ENCODE measurements at regions not wholly inside any gene's neighbourhood (a gene's known extent, or its start where the extent isn't known, plus 50 kb on each side); places are given as distances from the start of the nearest gene placed in this dataset.

- H3K27me3 ChIP-seq (ENCODE audit: control insufficient read depth, insufficient read depth, low read length): no peaks in the 10 kb centered on the region
- no peaks in the 10 kb centered on the region for H3K9me3 ChIP-seq (ENCODE audit: control insufficient read depth, low read length)
- no peaks in the 10 kb centered on the region for H3K4me1 ChIP-seq (ENCODE audit: control insufficient read depth, insufficient read depth, low read length)
- no peak overlapping the region for H3K9ac ChIP-seq (ENCODE audit: low read length)
- no peak overlapping the region for H3K4me3 ChIP-seq (ENCODE audit: low read length)
- H3K36me3 ChIP-seq (ENCODE audit: control insufficient read depth, insufficient read depth, low read length): no peaks in the 10 kb centered on the region
These were observed 321.3 kb upstream of the JAG1 start for GRCh38 chr20:10994991-10995700.

- Histone ChIP-seq H3K9me3 (ENCODE audit: control insufficient read depth, low read length) (no peaks in the 10 kb centered on the region), H3K4me1 (ENCODE audit: control insufficient read depth, insufficient read depth, low read length) (no peaks in the 10 kb centered on the region), H3K36me3 (ENCODE audit: control insufficient read depth, insufficient read depth, low read length) (no peaks in the 10 kb centered on the region), H3K9ac (ENCODE audit: low read length) (no peak overlapping the region), H3K27me3 (ENCODE audit: control insufficient read depth, insufficient read depth, low read length) (no peaks in the 10 kb centered on the region), H3K4me3 (ENCODE audit: low read length) (no peak overlapping the region)
These were observed 324.7 kb upstream of the JAG1 start for GRCh38 chr20:10998476-10998875.

- H3K27me3 ChIP-seq (ENCODE audit: control insufficient read depth, insufficient read depth, low read length): no peaks in the 10 kb centered on the region
- no peaks in the 10 kb centered on the region for H3K36me3 ChIP-seq (ENCODE audit: control insufficient read depth, insufficient read depth, low read length)
- no peaks in the 10 kb centered on the region for H3K4me1 ChIP-seq (ENCODE audit: control insufficient read depth, insufficient read depth, low read length)
- H3K9ac ChIP-seq (ENCODE audit: low read length): no peak overlapping the region
- no peak overlapping the region for H3K4me3 ChIP-seq (ENCODE audit: low read length)
- no peaks in the 10 kb centered on the region for H3K9me3 ChIP-seq (ENCODE audit: control insufficient read depth, low read length)
These were observed 326.6 kb upstream of the JAG1 start for GRCh38 chr20:11000416-11000815.

GRCh38 chr20:11001302-11001701 lies 327.5 kb upstream of the JAG1 start:
- H3K36me3 ChIP-seq (ENCODE audit: control insufficient read depth, insufficient read depth, low read length): no peaks in the 10 kb centered on the region

GRCh38 chr20:11001764-11002540 lies 328.2 kb upstream of the JAG1 start:
- Histone ChIP-seq H3K4me1 (ENCODE audit: control insufficient read depth, insufficient read depth, low read length) (no peaks in the 10 kb centered on the region), H3K9me3 (ENCODE audit: control insufficient read depth, low read length) (no peaks in the 10 kb centered on the region), H3K4me3 (ENCODE audit: low read length) (no peak overlapping the region), H3K27me3 (ENCODE audit: control insufficient read depth, insufficient read depth, low read length) (no peaks in the 10 kb centered on the region), H3K9ac (ENCODE audit: low read length) (no peak overlapping the region), H3K36me3 (ENCODE audit: control insufficient read depth, insufficient read depth, low read length) (no peaks in the 10 kb centered on the region)

More at GRCh38 chr20:11001302-11001701, 327.5 kb upstream of the JAG1 start:
- no peak overlapping the region for H3K9ac ChIP-seq (ENCODE audit: low read length)
- H3K9me3 ChIP-seq (ENCODE audit: control insufficient read depth, low read length): no peaks in the 10 kb centered on the region
- H3K4me3 ChIP-seq (ENCODE audit: low read length): no peak overlapping the region
- H3K4me1 ChIP-seq (ENCODE audit: control insufficient read depth, insufficient read depth, low read length): no peaks in the 10 kb centered on the region
- no peaks in the 10 kb centered on the region for H3K27me3 ChIP-seq (ENCODE audit: control insufficient read depth, insufficient read depth, low read length)

- no peaks in the 10 kb centered on the region for H3K9me3 ChIP-seq (ENCODE audit: control insufficient read depth, low read length)
- no peaks in the 10 kb centered on the region for H3K27me3 ChIP-seq (ENCODE audit: control insufficient read depth, insufficient read depth, low read length)
- H3K4me3 ChIP-seq (ENCODE audit: low read length): no peak overlapping the region
- no peaks in the 10 kb centered on the region for H3K36me3 ChIP-seq (ENCODE audit: control insufficient read depth, insufficient read depth, low read length)
- no peaks in the 10 kb centered on the region for H3K4me1 ChIP-seq (ENCODE audit: control insufficient read depth, insufficient read depth, low read length)
- H3K9ac ChIP-seq (ENCODE audit: low read length): no peak overlapping the region
These were observed 329.5 kb upstream of the JAG1 start for GRCh38 chr20:11003341-11003740.

GRCh38 chr20:11008444-11009033 lies 334.7 kb upstream of the JAG1 start:
- no peaks in the 10 kb centered on the region for H3K36me3 ChIP-seq (ENCODE audit: control insufficient read depth, insufficient read depth, low read length)
- no peaks in the 10 kb centered on the region for H3K9me3 ChIP-seq (ENCODE audit: control insufficient read depth, low read length)
- no peaks in the 10 kb centered on the region for H3K27me3 ChIP-seq (ENCODE audit: control insufficient read depth, insufficient read depth, low read length)
- H3K9ac ChIP-seq (ENCODE audit: low read length): no peak overlapping the region
- H3K4me1 ChIP-seq (ENCODE audit: control insufficient read depth, insufficient read depth, low read length): no peaks in the 10 kb centered on the region
- no peak overlapping the region for H3K4me3 ChIP-seq (ENCODE audit: low read length)

GRCh38 chr20:11011653-11012052 lies 337.9 kb upstream of the JAG1 start:
- no peak overlapping the region for H3K9ac ChIP-seq (ENCODE audit: low read length)
- no peaks in the 10 kb centered on the region for H3K27me3 ChIP-seq (ENCODE audit: control insufficient read depth, insufficient read depth, low read length)
- H3K36me3 ChIP-seq (ENCODE audit: control insufficient read depth, insufficient read depth, low read length): no peaks in the 10 kb centered on the region
- no peaks in the 10 kb centered on the region for H3K4me1 ChIP-seq (ENCODE audit: control insufficient read depth, insufficient read depth, low read length)
- H3K4me3 ChIP-seq (ENCODE audit: low read length): no peak overlapping the region
- no peaks in the 10 kb centered on the region for H3K9me3 ChIP-seq (ENCODE audit: control insufficient read depth, low read length)

GRCh38 chr20:11012975-11013374 lies 339.2 kb upstream of the JAG1 start:
- Histone ChIP-seq H3K4me3 (ENCODE audit: low read length) (no peak overlapping the region), H3K4me1 (ENCODE audit: control insufficient read depth, insufficient read depth, low read length) (no peaks in the 10 kb centered on the region), H3K9me3 (ENCODE audit: control insufficient read depth, low read length) (no peaks in the 10 kb centered on the region), H3K36me3 (ENCODE audit: control insufficient read depth, insufficient read depth, low read length) (no peaks in the 10 kb centered on the region), H3K9ac (ENCODE audit: low read length) (no peak overlapping the region), H3K27me3 (ENCODE audit: control insufficient read depth, insufficient read depth, low read length) (no peaks in the 10 kb centered on the region)

- H3K4me1 ChIP-seq (ENCODE audit: control insufficient read depth, insufficient read depth, low read length): no peaks in the 10 kb centered on the region
These were observed 340.0 kb upstream of the JAG1 start for GRCh38 chr20:11013801-11014200.

GRCh38 chr20:11015440-11015839 lies 341.6 kb upstream of the JAG1 start:
- H3K4me3 ChIP-seq (ENCODE audit: low read length): no peak overlapping the region
- H3K36me3 ChIP-seq (ENCODE audit: control insufficient read depth, insufficient read depth, low read length): no peaks in the 10 kb centered on the region
- H3K27me3 ChIP-seq (ENCODE audit: control insufficient read depth, insufficient read depth, low read length): no peaks in the 10 kb centered on the region
- no peak overlapping the region for H3K9ac ChIP-seq (ENCODE audit: low read length)
- no peaks in the 10 kb centered on the region for H3K4me1 ChIP-seq (ENCODE audit: control insufficient read depth, insufficient read depth, low read length)
- no peaks in the 10 kb centered on the region for H3K9me3 ChIP-seq (ENCODE audit: control insufficient read depth, low read length)

More at GRCh38 chr20:11013801-11014200, 340.0 kb upstream of the JAG1 start:
- Histone ChIP-seq H3K9me3 (ENCODE audit: control insufficient read depth, low read length) (no peaks in the 10 kb centered on the region), H3K36me3 (ENCODE audit: control insufficient read depth, insufficient read depth, low read length) (no peaks in the 10 kb centered on the region), H3K4me3 (ENCODE audit: low read length) (no peak overlapping the region), H3K9ac (ENCODE audit: low read length) (no peak overlapping the region), H3K27me3 (ENCODE audit: control insufficient read depth, insufficient read depth, low read length) (no peaks in the 10 kb centered on the region)

GRCh38 chr20:11017446-11017845 lies 343.6 kb upstream of the JAG1 start:
- H3K9me3 ChIP-seq (ENCODE audit: control insufficient read depth, low read length): no peaks in the 10 kb centered on the region
- no peak overlapping the region for H3K9ac ChIP-seq (ENCODE audit: low read length)
- no peaks in the 10 kb centered on the region for H3K4me1 ChIP-seq (ENCODE audit: control insufficient read depth, insufficient read depth, low read length)
- H3K36me3 ChIP-seq (ENCODE audit: control insufficient read depth, insufficient read depth, low read length): no peaks in the 10 kb centered on the region
- H3K27me3 ChIP-seq (ENCODE audit: control insufficient read depth, insufficient read depth, low read length): no peaks in the 10 kb centered on the region
- no peak overlapping the region for H3K4me3 ChIP-seq (ENCODE audit: low read length)

Measured in mucosa of stomach (tissue), 1 donor.